Endodermal cell (in vitro differentiated cells): ENCODE measurements at regions not wholly inside any gene's neighbourhood (a gene's known extent, or its start where the extent isn't known, plus 50 kb on each side); places are given as distances from the start of the nearest gene placed in this dataset.

Experiments used
- DNase-seq: peaks from one replicate; pipeline ENCODE4 v3.0.0-alpha.2; 2017
- H3K27ac ChIP-seq: 2 replicates; pipeline ENCODE4 v1.5.1; 2013; ENCODE audit warnings: mild to moderate bottlenecking, low read depth, low read length, moderate library complexity
- H3K27me3 ChIP-seq: 2 replicates; pipeline ENCODE4 v1.6.1; 2013; ENCODE audit warnings: mild to moderate bottlenecking, low read length, moderate library complexity; ENCODE audit not compliant: insufficient read depth, control insufficient read depth, poor library complexity, severe bottlenecking
- H3K36me3 ChIP-seq: 2 replicates; pipeline ENCODE4 v1.7.0; 2013; ENCODE audit warnings: mild to moderate bottlenecking, low read length, moderate library complexity; ENCODE audit not compliant: control insufficient read depth, insufficient read depth
- H3K4me1 ChIP-seq: one replicate; pipeline ENCODE4 v1.7.0; 2013; ENCODE audit warnings: low read length; ENCODE audit not compliant: control insufficient read depth, insufficient read depth
- H3K4me3 ChIP-seq: 2 replicates; pipeline ENCODE4 v1.5.1; 2013; ENCODE audit warnings: mild to moderate bottlenecking, low read length, moderate library complexity
- H3K9ac ChIP-seq: 2 replicates; pipeline ENCODE4 v1.6.1; 2013; ENCODE audit warnings: mild to moderate bottlenecking, low read length, moderate library complexity; ENCODE audit not compliant: poor library complexity, severe bottlenecking; ENCODE audit errors: extremely low read depth
- H3K9me3 ChIP-seq: 2 replicates; pipeline ENCODE4 v1.6.1; 2013; ENCODE audit warnings: mild to moderate bottlenecking, low read length, moderate library complexity; ENCODE audit not compliant: control insufficient read depth
- H3K27ac Mint-ChIP-seq: 2 replicates; pipeline ENCODE4 v1.8.0; 2020; ENCODE audit warnings: mixed read lengths
- H3K27me3 Mint-ChIP-seq: 2 replicates; pipeline ENCODE4 v1.8.0; 2021; ENCODE audit warnings: mild to moderate bottlenecking, mixed read lengths; ENCODE audit not compliant: insufficient read depth
- H3K36me3 Mint-ChIP-seq: 2 replicates; pipeline ENCODE4 v1.8.0; 2020; ENCODE audit warnings: low read depth, mixed read lengths
- H3K4me1 Mint-ChIP-seq: 2 replicates; pipeline ENCODE4 v1.8.0; 2020; ENCODE audit warnings: mixed read lengths
- H3K4me3 Mint-ChIP-seq: 2 replicates; pipeline ENCODE4 v1.8.0; 2020; ENCODE audit warnings: mild to moderate bottlenecking, moderate library complexity, mixed read lengths
- H3K9me3 Mint-ChIP-seq: 2 replicates; pipeline ENCODE4 v1.8.0; 2020; ENCODE audit warnings: mild to moderate bottlenecking, mixed read lengths
- WGBS, 2 experiments: methylation state at CpG; one replicate each; pipeline versions ENCODE4 v1.1.5 to v1.1.7; 2013; ENCODE audit warnings: missing lambda C conversion rate in 2 of 2, mixed read lengths in 1 of 2; ENCODE audit not compliant: insufficient coverage in 1 of 2, insufficient read length in 1 of 2; 5-methylcytosine and 5-hydroxymethylcytosine counted together
- TF ChIP-seq, protein P1 (sequence below): fragments of 200-600 bp; sonication (generic); conservative IDR thresholded peaks from 2 replicates; pipeline ENCODE4 v1.5.0; 2021; ENCODE audit warnings: antibody characterized with exemption, mild to moderate bottlenecking

DNA sequence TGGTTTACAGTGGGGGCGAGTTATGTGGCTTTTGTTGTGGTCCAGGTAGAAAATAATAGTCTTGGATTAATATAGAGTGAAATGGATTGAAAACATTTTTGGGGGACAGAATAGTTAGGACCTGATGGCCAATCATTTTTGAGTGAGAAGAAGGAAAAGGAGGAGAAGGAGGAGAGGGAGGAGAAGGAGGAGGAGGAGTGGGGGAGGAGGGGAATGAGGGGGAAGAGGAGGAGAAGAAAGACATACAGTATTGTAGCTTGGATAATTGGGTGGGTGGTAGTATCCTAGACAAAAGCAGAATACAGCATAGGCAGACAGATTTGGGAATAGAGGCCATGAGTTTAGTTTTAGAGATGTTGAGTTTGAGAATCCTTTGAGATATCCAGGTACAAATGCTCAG, 101.6 kb downstream of the GATA6 start:
- DNase-seq, result no peak
- whole genome bisulfite sequencing, 2 experiments, result 93 to 100% methylated on average over 1 of the region's 1 CpG
- TF ChIP-seq, protein P1, sequence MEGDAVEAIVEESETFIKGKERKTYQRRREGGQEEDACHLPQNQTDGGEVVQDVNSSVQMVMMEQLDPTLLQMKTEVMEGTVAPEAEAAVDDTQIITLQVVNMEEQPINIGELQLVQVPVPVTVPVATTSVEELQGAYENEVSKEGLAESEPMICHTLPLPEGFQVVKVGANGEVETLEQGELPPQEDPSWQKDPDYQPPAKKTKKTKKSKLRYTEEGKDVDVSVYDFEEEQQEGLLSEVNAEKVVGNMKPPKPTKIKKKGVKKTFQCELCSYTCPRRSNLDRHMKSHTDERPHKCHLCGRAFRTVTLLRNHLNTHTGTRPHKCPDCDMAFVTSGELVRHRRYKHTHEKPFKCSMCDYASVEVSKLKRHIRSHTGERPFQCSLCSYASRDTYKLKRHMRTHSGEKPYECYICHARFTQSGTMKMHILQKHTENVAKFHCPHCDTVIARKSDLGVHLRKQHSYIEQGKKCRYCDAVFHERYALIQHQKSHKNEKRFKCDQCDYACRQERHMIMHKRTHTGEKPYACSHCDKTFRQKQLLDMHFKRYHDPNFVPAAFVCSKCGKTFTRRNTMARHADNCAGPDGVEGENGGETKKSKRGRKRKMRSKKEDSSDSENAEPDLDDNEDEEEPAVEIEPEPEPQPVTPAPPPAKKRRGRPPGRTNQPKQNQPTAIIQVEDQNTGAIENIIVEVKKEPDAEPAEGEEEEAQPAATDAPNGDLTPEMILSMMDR, result no peak

DNA sequence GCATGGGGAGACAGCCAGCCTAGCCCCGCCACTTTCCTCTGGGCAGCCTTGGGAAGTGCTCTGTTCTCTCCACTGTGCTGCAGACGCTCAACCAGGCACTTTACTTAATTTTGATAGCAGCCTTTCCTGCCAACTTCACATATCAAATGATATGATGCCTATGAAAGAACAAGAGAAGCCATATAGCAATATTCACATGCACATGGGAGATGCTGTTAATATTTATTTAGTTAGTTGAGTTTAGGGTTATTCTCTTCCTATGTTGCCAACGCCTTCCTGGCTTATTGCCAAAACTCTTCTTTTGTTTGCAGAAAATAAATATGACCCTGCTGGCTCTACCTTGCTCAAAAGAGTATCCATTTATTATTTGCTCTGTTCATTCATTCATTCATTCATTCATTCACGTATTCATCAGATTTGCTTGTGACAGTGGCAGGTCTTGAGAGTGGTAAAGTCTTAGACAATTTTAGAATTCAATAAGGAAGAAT, 99.3 kb downstream of the GATA6 start:
- H3K36me3 ChIP-seq, result no peaks in the 10 kb centered on the region
- H3K27me3 ChIP-seq, result peaks cover 54% of the 10 kb centered on the region
- peaks cover 21% of the 10 kb centered on the region for H3K4me1 Mint-ChIP-seq
- TF ChIP-seq, protein P1, result no peak
- no peak overlapping the region for H3K27ac Mint-ChIP-seq
- H3K27ac ChIP-seq, result no peak overlapping the region
- H3K9ac ChIP-seq, result no peak overlapping the region
- H3K4me1 ChIP-seq, result peaks cover 8% of the 10 kb centered on the region
- no peaks in the 10 kb centered on the region for H3K9me3 ChIP-seq
- H3K9me3 Mint-ChIP-seq, result no peaks in the 10 kb centered on the region
- H3K4me3 Mint-ChIP-seq, result no peak overlapping the region
- no peak overlapping the region for H3K4me3 ChIP-seq
- WGBS, 2 experiments, result 89 to 93% methylated on average over 2 to 4 of the region's 4 CpGs
- H3K27me3 Mint-ChIP-seq, result peaks cover 61% of the 10 kb centered on the region
- no peaks in the 10 kb centered on the region for H3K36me3 Mint-ChIP-seq
- DNase-seq, result no peak

More for the DNA sequence above, 101.6 kb downstream of the GATA6 start:
- Mint-ChIP-seq H3K9me3 (peaks cover 9% of the 10 kb centered on the region), H3K27ac (no peak overlapping the region), H3K27me3 (peaks cover 79% of the 10 kb centered on the region), H3K4me1 (peaks cover 21% of the 10 kb centered on the region), H3K4me3 (no peak overlapping the region), H3K36me3 (no peaks in the 10 kb centered on the region)
- Histone ChIP-seq H3K4me1 (peaks cover 8% of the 10 kb centered on the region), H3K27ac (no peak overlapping the region), H3K4me3 (no peak overlapping the region), H3K9me3 (peaks cover 8% of the 10 kb centered on the region), H3K9ac (no peak overlapping the region), H3K27me3 (peaks cover 59% of the 10 kb centered on the region), H3K36me3 (no peaks in the 10 kb centered on the region)

DNA sequence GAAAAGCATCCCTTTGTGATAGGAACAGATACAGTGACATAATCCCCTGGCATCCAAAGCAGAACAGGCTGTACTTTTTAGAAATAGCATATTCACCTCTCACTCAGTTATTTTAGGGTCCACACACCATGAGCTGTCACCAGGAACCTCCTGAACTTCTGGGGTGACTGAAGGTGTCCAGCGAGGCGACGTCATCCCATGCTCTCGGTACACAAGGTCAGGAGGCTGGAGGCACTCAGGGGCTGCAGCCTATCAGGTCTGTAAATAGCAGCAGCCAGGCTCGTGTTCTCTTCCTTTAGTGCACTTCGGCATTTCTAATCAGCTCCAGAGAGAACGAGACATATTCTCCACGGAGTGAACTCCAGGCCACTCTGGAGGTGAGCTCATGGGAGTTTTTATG, 98.3 kb downstream of the GATA6 start:
- H3K9me3 ChIP-seq, result no peaks in the 10 kb centered on the region
- Mint-ChIP-seq H3K27ac (no peak overlapping the region), H3K27me3 (peaks cover 54% of the 10 kb centered on the region), H3K4me1 (peaks cover 23% of the 10 kb centered on the region), H3K9me3 (no peaks in the 10 kb centered on the region), H3K4me3 (no peak overlapping the region), H3K36me3 (no peaks in the 10 kb centered on the region)
- peaks cover 46% of the 10 kb centered on the region for H3K27me3 ChIP-seq
- no peak for DNase-seq
- no peaks in the 10 kb centered on the region for H3K36me3 ChIP-seq
- no peak overlapping the region for H3K9ac ChIP-seq
- H3K27ac ChIP-seq, result no peak overlapping the region
- H3K4me3 ChIP-seq, result no peak overlapping the region
- H3K4me1 ChIP-seq, result peaks cover 8% of the 10 kb centered on the region
- TF ChIP-seq, protein P1, result no peak
- 76 to 81% methylated on average over 8 of the region's 8 CpGs for WGBS, 2 experiments
